DMS79 (cell line): ENCODE measurements at regions not wholly inside any gene's neighbourhood (a gene's known extent, or its start where the extent isn't known, plus 50 kb on each side); places are given as distances from the start of the nearest gene placed in this dataset.
A peak's percentile ranks its signal among the peaks of the same experiment; 100 is the strongest.
"Not testable (repeated sequence)": the region's sequence is repeated elsewhere in the genome, so short reads cannot be mapped to it uniquely, and the experiment has no call there.

Experiments
- DNase-seq: peaks from one replicate; lab custom pipeline; 2025; lab: John Stamatoyannopoulos, UW

- not testable (repeated sequence) for DNase-seq
Measured at GRCh38 chr5:33210221-33210620, 230.5 kb upstream of the TARS1 start.

- no peak for DNase-seq
Measured at GRCh38 chr5:33210978-33211377, 229.8 kb upstream of the TARS1 start.

GRCh38 chr5:33212439-33212838 lies 228.3 kb upstream of the TARS1 start:
- DNase-seq = no peak

GRCh38 chr5:33212900-33213299 lies 227.9 kb upstream of the TARS1 start:
- DNase-seq = no peak

- DNase-seq = no peak
Measured at GRCh38 chr5:33223563-33224284, 217.0 kb upstream of the TARS1 start.

- DNase-seq = no peak
Measured at GRCh38 chr5:33224285-33224961, 216.3 kb upstream of the TARS1 start.

GRCh38 chr5:33227247-33227646 lies 213.5 kb upstream of the TARS1 start:
- no peak for DNase-seq

- DNase-seq = no peak
Measured at GRCh38 chr5:33227746-33228145, 213.0 kb upstream of the TARS1 start.

GRCh38 chr5:33228149-33228548 lies 212.6 kb upstream of the TARS1 start:
- peak; percentile 16 for DNase-seq

GRCh38 chr5:33229216-33229615 lies 211.5 kb upstream of the TARS1 start:
- no peak for DNase-seq

- no peak for DNase-seq
Measured at GRCh38 chr5:33230467-33231078, 210.2 kb upstream of the TARS1 start.

GRCh38 chr5:33231214-33231710 lies 209.5 kb upstream of the TARS1 start:
- DNase-seq = no peak

GRCh38 chr5:33231935-33232334 lies 208.8 kb upstream of the TARS1 start:
- no peak for DNase-seq

- DNase-seq = no peak
Measured at GRCh38 chr5:33232731-33233505, 207.8 kb upstream of the TARS1 start.

- DNase-seq = no peak
Measured at GRCh38 chr5:33235304-33235703, 205.5 kb upstream of the TARS1 start.

GRCh38 chr5:33235824-33236223 lies 204.9 kb upstream of the TARS1 start:
- no peak for DNase-seq

- no peak for DNase-seq
Measured at GRCh38 chr5:33237471-33237870, 203.3 kb upstream of the TARS1 start.

GRCh38 chr5:33238826-33239695 lies 201.7 kb upstream of the TARS1 start:
- DNase-seq = no peak

GRCh38 chr5:33240558-33240957 lies 200.2 kb upstream of the TARS1 start:
- no peak for DNase-seq

GRCh38 chr5:33241802-33242201 lies 199.0 kb upstream of the TARS1 start:
- no peak for DNase-seq

- DNase-seq = no peak
Measured at GRCh38 chr5:33242277-33242676, 198.5 kb upstream of the TARS1 start.
